ENCODE measurements at regions not wholly inside any gene's neighbourhood (a gene's known extent, or its start where the extent isn't known, plus 50 kb on each side); places are given as distances from the start of the nearest gene placed in this dataset.

- intact Hi-C loops (cut with micrococcal nuclease; ENCODE audit: unreplicated experiment) (no loop called here), in situ Hi-C loops (cut with HindIII; ENCODE audit: extremely low pct_ligation_motif_present, low pct_unique_long_range_greater_than_20kb) (no loop called here)
- POLR2A ChIA-PET = no interaction called here
- 18% methylated on average over 8 of the region's 8 CpGs for WGBS (ENCODE audit: low lambda C conversion rate)
- ATAC-seq (no peak), FAIRE-seq (no peak), DNase-seq (ENCODE audit: low spot score) (no peak)
- Histone ChIP-seq H2AFZ (ENCODE audit: low read length) (no peak overlapping the region), H3K9me3 (ENCODE audit: low read length) (no peaks in the 10 kb centered on the region), H3K4me3 (replicated peaks in 1 of 3; ENCODE audit: insufficient read depth in 1 of 3, low read depth in 2 of 3, low read length in 3 of 3) (no peak overlapping the region), H4K20me1 (ENCODE audit: insufficient read depth, low read length) (no peaks in the 10 kb centered on the region), H3K36me3 (replicated peaks in 1 of 2; ENCODE audit: control insufficient read depth in 1 of 2, insufficient read depth in 2 of 2, low read length in 2 of 2) (no peaks in the 10 kb centered on the region), H3K27me3 (ENCODE audit: control insufficient read depth in 1 of 2, insufficient read depth in 2 of 2, low read length in 2 of 2) (peaks cover 7 to 46% of the 10 kb centered on the region in 2 experiments; a peak in 3 of 5 replicates), H3K9ac (ENCODE audit: insufficient read depth, low read depth, low read length) (no peak overlapping the region), H3K4me2 (ENCODE audit: low read depth, low read length) (no peak overlapping the region), H3K27ac (ENCODE audit: extremely low read length, insufficient read depth, low read length) (no peak overlapping the region), H3K79me2 (ENCODE audit: insufficient read depth, low read length) (no peaks in the 10 kb centered on the region), H3K4me1 (ENCODE audit: insufficient read depth, low read length) (no peaks in the 10 kb centered on the region)
- CTCF ChIA-PET (ENCODE audit: low intra/inter-chr PET ratio, low total read pairs) = no interaction called here
- TF ChIP-seq ZXDC (CRISPR knock-in tag; IDR thresholded peaks at IDR 0.05) = no peak
- TF ChIP-seq ZNF407 (CRISPR knock-in tag; IDR thresholded peaks at IDR 0.05; ENCODE audit: not compliant biosample characterization) = no peak
- TF ChIP-seq ZNF138 (CRISPR knock-in tag; IDR thresholded peaks at IDR 0.05; ENCODE audit: low read depth) = no peak
- no peak for TF ChIP-seq ZFY (CRISPR knock-in tag; IDR thresholded peaks at IDR 0.05)
- no peak for TF ChIP-seq ZNF546 (CRISPR knock-in tag; conservative IDR thresholded peaks at IDR 0.05)
- no TSS peak for BruUV-seq (replicated peaks)
These were observed 186.0 kb upstream of the RPL38 start for GRCh38 chr17:74017466-74017865.

All from HepG2 (cell line).